ENCODE measurements at regions not wholly inside any gene's neighbourhood (a gene's known extent, or its start where the extent isn't known, plus 50 kb on each side); places are given as distances from the start of the nearest gene placed in this dataset.

GRCh38 chr18:31213641-31214040, 51.0 kb upstream of the DSC1 start:
- no peak for DNase-seq
- TF ChIP-seq GATA1 (IDR thresholded peaks at IDR 0.05; ENCODE audit: low read depth, low read length) (no peak), POLR2A (IDR thresholded peaks at IDR 0.05; ENCODE audit: low read length) (no peak)

GRCh38 chr18:31217038-31217849, 54.6 kb upstream of the DSC1 start:
- TF ChIP-seq POLR2A (IDR thresholded peaks at IDR 0.05; ENCODE audit: low read length) (no peak), GATA1 (IDR thresholded peaks at IDR 0.05; ENCODE audit: low read depth, low read length) (no peak)
- no peak for DNase-seq

GRCh38 chr18:31218671-31219383, 56.2 kb upstream of the DSC1 start:
- no peak for DNase-seq
- TF ChIP-seq GATA1 (IDR thresholded peaks at IDR 0.05; ENCODE audit: low read depth, low read length) (no peak), POLR2A (IDR thresholded peaks at IDR 0.05; ENCODE audit: low read length) (no peak)

GRCh38 chr18:31219395-31219794, 56.7 kb upstream of the DSC1 start:
- TF ChIP-seq POLR2A (IDR thresholded peaks at IDR 0.05; ENCODE audit: low read length) (no peak), GATA1 (IDR thresholded peaks at IDR 0.05; ENCODE audit: low read depth, low read length) (no peak)
- DNase-seq, result no peak

GRCh38 chr18:31223371-31223770, 60.7 kb upstream of the DSC1 start:
- no peak for TF ChIP-seq POLR2A (IDR thresholded peaks at IDR 0.05; ENCODE audit: low read length)
- no peak for TF ChIP-seq GATA1 (IDR thresholded peaks at IDR 0.05; ENCODE audit: low read depth, low read length)

GRCh38 chr18:31225668-31226067, 63.0 kb upstream of the DSC1 start:
- no peak for DNase-seq
- TF ChIP-seq POLR2A (IDR thresholded peaks at IDR 0.05; ENCODE audit: low read length) (no peak), GATA1 (IDR thresholded peaks at IDR 0.05; ENCODE audit: low read depth, low read length) (no peak)

More at GRCh38 chr18:31223371-31223770, 60.7 kb upstream of the DSC1 start:
- no peak for DNase-seq

- no peak for TF ChIP-seq POLR2A (IDR thresholded peaks at IDR 0.05; ENCODE audit: low read length)
- TF ChIP-seq GATA1 (IDR thresholded peaks at IDR 0.05; ENCODE audit: low read depth, low read length), result no peak
- DNase-seq, result no peak
Measured at GRCh38 chr18:31227497-31228229, 65.0 kb upstream of the DSC1 start.

- no peak for DNase-seq
- TF ChIP-seq POLR2A (IDR thresholded peaks at IDR 0.05; ENCODE audit: low read length) (no peak), GATA1 (IDR thresholded peaks at IDR 0.05; ENCODE audit: low read depth, low read length) (no peak)
Measured at GRCh38 chr18:31229829-31230228, 67.2 kb upstream of the DSC1 start.

- DNase-seq, result no peak
- TF ChIP-seq POLR2A (IDR thresholded peaks at IDR 0.05; ENCODE audit: low read length) (no peak), GATA1 (IDR thresholded peaks at IDR 0.05; ENCODE audit: low read depth, low read length) (no peak)
Measured at GRCh38 chr18:31230495-31230894, 67.8 kb upstream of the DSC1 start.

- TF ChIP-seq POLR2A (IDR thresholded peaks at IDR 0.05; ENCODE audit: low read length) (no peak), GATA1 (IDR thresholded peaks at IDR 0.05; ENCODE audit: low read depth, low read length) (no peak)
- no peak for DNase-seq
Measured at GRCh38 chr18:31232013-31232412, 69.4 kb upstream of the DSC1 start.

- DNase-seq, result no peak
- TF ChIP-seq POLR2A (IDR thresholded peaks at IDR 0.05; ENCODE audit: low read length), result no peak
- TF ChIP-seq GATA1 (IDR thresholded peaks at IDR 0.05; ENCODE audit: low read depth, low read length), result no peak
Measured at GRCh38 chr18:31232775-31233424, 70.2 kb upstream of the DSC1 start.

- TF ChIP-seq POLR2A (IDR thresholded peaks at IDR 0.05; ENCODE audit: low read length) (no peak), GATA1 (IDR thresholded peaks at IDR 0.05; ENCODE audit: low read depth, low read length) (no peak)
- no peak for DNase-seq
Measured at GRCh38 chr18:31233621-31234275, 71.1 kb upstream of the DSC1 start.

- TF ChIP-seq GATA1 (IDR thresholded peaks at IDR 0.05; ENCODE audit: low read depth, low read length) (no peak), POLR2A (IDR thresholded peaks at IDR 0.05; ENCODE audit: low read length) (no peak)
- DNase-seq, result no peak
Measured at GRCh38 chr18:31235856-31236255, 73.2 kb upstream of the DSC1 start.
